PFSK-1 (cell line): ENCODE measurements at regions not wholly inside any gene's neighbourhood (a gene's known extent, or its start where the extent isn't known, plus 50 kb on each side); places are given as distances from the start of the nearest gene placed in this dataset.

Source experiments
- POLR2AphosphoS5 ChIP-seq: IDR thresholded peaks from 2 replicates; pipeline ENCODE4 v1.6.1; 2012; ENCODE audit warnings: low read depth, mild to moderate bottlenecking, control low read depth, low read length, moderate library complexity
- REST ChIP-seq, 2 experiments: IDR thresholded peaks; 2 replicates each; pipeline versions ENCODE4 v1.6.1 to v1.8.0; 2011 to 2012; ENCODE audit warnings: low read depth in 2 of 2, low read length in 2 of 2, control low read depth in 1 of 2, inconsistent platforms in 1 of 2, mild to moderate bottlenecking in 1 of 2, moderate library complexity in 1 of 2; ENCODE audit not compliant: insufficient read depth in 1 of 2
- TAF1 ChIP-seq: IDR thresholded peaks from 2 replicates; pipeline ENCODE4 v1.6.1; 2012; ENCODE audit warnings: low read length, control low read depth, borderline replicate concordance; ENCODE audit not compliant: insufficient read depth

GRCh38 chr1:204801211-204801610, 69.5 kb upstream of the NFASC start:
- no peak for TF ChIP-seq TAF1
- no peak for TF ChIP-seq REST (IDR thresholded peaks at IDR 0.05; ENCODE audit: insufficient read depth in 1 of 2, low read depth in 2 of 2, low read length in 2 of 2)
- TF ChIP-seq POLR2AphosphoS5: no peak
